ENCODE measurements at regions not wholly inside any gene's neighbourhood (a gene's known extent, or its start where the extent isn't known, plus 50 kb on each side); places are given as distances from the start of the nearest gene placed in this dataset.

GRCh38 chr5:57677235-57677634 is 194.6 kb upstream of the ACTBL2 start:
- H3K4me3 ChIP-seq (ENCODE audit: low read length) = no peak overlapping the region
- no peak for DNase-seq
- H3K27ac ChIP-seq (ENCODE audit: low read depth, low read length) = no peak overlapping the region
- no peaks in the 10 kb centered on the region for H3K36me3 ChIP-seq (ENCODE audit: control insufficient read depth, insufficient read depth, low read length)
- peaks cover 3% of the 10 kb centered on the region for H3K27me3 Mint-ChIP-seq (ENCODE audit: insufficient read depth)
- H3K9me3 ChIP-seq (ENCODE audit: control insufficient read depth, low read length) = no peaks in the 10 kb centered on the region
- H3K4me1 ChIP-seq (ENCODE audit: control insufficient read depth, insufficient read depth, low read length) = no peaks in the 10 kb centered on the region
- no peak for TF ChIP-seq CTCF (conservative IDR thresholded peaks at IDR 0.05)
- H3K9ac ChIP-seq (ENCODE audit: extremely low read depth, low read length, poor library complexity, severe bottlenecking) = no peak overlapping the region
- no peaks in the 10 kb centered on the region for H3K36me3 Mint-ChIP-seq (ENCODE audit: low read depth)
- H3K4me3 Mint-ChIP-seq = no peak overlapping the region
- H3K27me3 ChIP-seq (ENCODE audit: control insufficient read depth, insufficient read depth, low read length, poor library complexity, severe bottlenecking) = no peaks in the 10 kb centered on the region
- no peak overlapping the region for H3K27ac Mint-ChIP-seq
- H3K9me3 Mint-ChIP-seq = no peaks in the 10 kb centered on the region
- H3K4me1 Mint-ChIP-seq = no peaks in the 10 kb centered on the region

- no peaks in the 10 kb centered on the region for H3K27me3 ChIP-seq (ENCODE audit: control insufficient read depth, insufficient read depth, low read length, poor library complexity, severe bottlenecking)
- 90% methylated on average over 3 of the region's 3 CpGs for WGBS, 2 experiments (ENCODE audit: insufficient coverage in 1 of 2, insufficient read length in 1 of 2)
- H3K27ac ChIP-seq (ENCODE audit: low read depth, low read length) = no peak overlapping the region
- no peaks in the 10 kb centered on the region for H3K9me3 ChIP-seq (ENCODE audit: control insufficient read depth, low read length)
- H3K4me1 ChIP-seq (ENCODE audit: control insufficient read depth, insufficient read depth, low read length) = no peaks in the 10 kb centered on the region
- no peak overlapping the region for H3K4me3 ChIP-seq (ENCODE audit: low read length)
- TF ChIP-seq CTCF (conservative IDR thresholded peaks at IDR 0.05) = no peak
- no peak overlapping the region for H3K9ac ChIP-seq (ENCODE audit: extremely low read depth, low read length, poor library complexity, severe bottlenecking)
- H3K27ac Mint-ChIP-seq = no peak overlapping the region
- DNase-seq = no peak
- H3K36me3 ChIP-seq (ENCODE audit: control insufficient read depth, insufficient read depth, low read length) = no peaks in the 10 kb centered on the region
- H3K4me1 Mint-ChIP-seq = no peaks in the 10 kb centered on the region
- peaks cover 3% of the 10 kb centered on the region for H3K27me3 Mint-ChIP-seq (ENCODE audit: insufficient read depth)
- no peaks in the 10 kb centered on the region for H3K9me3 Mint-ChIP-seq
- H3K36me3 Mint-ChIP-seq (ENCODE audit: low read depth) = no peaks in the 10 kb centered on the region
- H3K4me3 Mint-ChIP-seq = no peak overlapping the region
These were observed 193.8 kb upstream of the ACTBL2 start for GRCh38 chr5:57676222-57677098.

GRCh38 chr5:57675236-57675635 is 192.6 kb upstream of the ACTBL2 start:
- no peaks in the 10 kb centered on the region for H3K4me1 Mint-ChIP-seq
- H3K36me3 Mint-ChIP-seq (ENCODE audit: low read depth) = no peaks in the 10 kb centered on the region
- H3K4me3 Mint-ChIP-seq = no peak overlapping the region
- no peak overlapping the region for H3K4me3 ChIP-seq (ENCODE audit: low read length)
- H3K27ac Mint-ChIP-seq = no peak overlapping the region
- 89% methylated on average over 1 of the region's 1 CpG; no CpG with 5 or more reads in 1 of the 2 experiments for WGBS, 2 experiments (ENCODE audit: insufficient coverage in 1 of 2, insufficient read length in 1 of 2)
- H3K9ac ChIP-seq (ENCODE audit: extremely low read depth, low read length, poor library complexity, severe bottlenecking) = no peak overlapping the region
- no peaks in the 10 kb centered on the region for H3K27me3 ChIP-seq (ENCODE audit: control insufficient read depth, insufficient read depth, low read length, poor library complexity, severe bottlenecking)
- no peak for TF ChIP-seq CTCF (conservative IDR thresholded peaks at IDR 0.05)
- H3K27me3 Mint-ChIP-seq (ENCODE audit: insufficient read depth) = peaks cover 3% of the 10 kb centered on the region
- no peak for DNase-seq
- no peaks in the 10 kb centered on the region for H3K36me3 ChIP-seq (ENCODE audit: control insufficient read depth, insufficient read depth, low read length)
- H3K9me3 Mint-ChIP-seq = no peaks in the 10 kb centered on the region
- no peaks in the 10 kb centered on the region for H3K9me3 ChIP-seq (ENCODE audit: control insufficient read depth, low read length)
- no peaks in the 10 kb centered on the region for H3K4me1 ChIP-seq (ENCODE audit: control insufficient read depth, insufficient read depth, low read length)
- no peak overlapping the region for H3K27ac ChIP-seq (ENCODE audit: low read depth, low read length)

Data from endodermal cell (in vitro differentiated cells).